DOHH2 (cell line): ENCODE measurements at regions not wholly inside any gene's neighbourhood (a gene's known extent, or its start where the extent isn't known, plus 50 kb on each side); places are given as distances from the start of the nearest gene placed in this dataset.

Experiments
- H3F3A ChIP-seq: fragments of 200-600 bp; sonication (generic), shearing (Covaris generic); 2 replicates; pipeline ENCODE4 v1.6.0; 2016; ENCODE audit warnings: antibody characterized with exemption, mild to moderate bottlenecking; ENCODE audit not compliant: control insufficient read depth, insufficient read depth
- H3K27ac ChIP-seq: fragments of 200-600 bp; sonication (generic); 2 replicates; pipeline ENCODE4 v1.5.1; 2014; ENCODE audit warnings: low read depth, mild to moderate bottlenecking, low read length, moderate library complexity
- H3K27me3 ChIP-seq: fragments of 200-600 bp; sonication (generic); 2 replicates; pipeline ENCODE4 v1.6.1; 2014; ENCODE audit warnings: mild to moderate bottlenecking, low read length, mixed read lengths; ENCODE audit not compliant: control insufficient read depth
- H3K36me3 ChIP-seq: fragments of 200-600 bp; sonication (generic); 2 replicates; pipeline ENCODE4 v1.6.1; 2014; ENCODE audit warnings: mild to moderate bottlenecking, low read length, moderate library complexity, mixed read lengths; ENCODE audit not compliant: control insufficient read depth
- H3K4me1 ChIP-seq: fragments of 200-600 bp; sonication (generic); 2 replicates; pipeline ENCODE4 v1.6.1; 2014; ENCODE audit warnings: mild to moderate bottlenecking, low read length, mixed read lengths; ENCODE audit not compliant: control insufficient read depth
- H3K4me2 ChIP-seq: fragments of 200-600 bp; sonication (generic); 2 replicates; pipeline ENCODE4 v1.6.0; 2014; ENCODE audit warnings: mild to moderate bottlenecking, low read length, moderate library complexity
- H3K4me3 ChIP-seq: fragments of 200-600 bp; sonication (generic); 2 replicates; pipeline ENCODE4 v1.5.1; 2014; ENCODE audit warnings: mild to moderate bottlenecking, low read length, mixed read lengths
- H3K79me2 ChIP-seq: fragments of 200-600 bp; sonication (generic); 2 replicates; pipeline ENCODE4 v1.6.1; 2014; ENCODE audit warnings: mild to moderate bottlenecking, low read length, mixed read lengths; ENCODE audit not compliant: control insufficient read depth
- H3K9me2 ChIP-seq: fragments of 200-600 bp; sonication (generic); replicated peaks from 2 replicates; pipeline ENCODE4 v1.6.1; 2014; ENCODE audit warnings: mild to moderate bottlenecking, low read length, mixed read lengths; ENCODE audit not compliant: control insufficient read depth
- H3K9me3 ChIP-seq: fragments of 200-600 bp; sonication (generic); 2 replicates; pipeline ENCODE4 v1.6.1; 2014; ENCODE audit warnings: antibody characterized with exemption, low read length, mixed read lengths; ENCODE audit not compliant: control insufficient read depth, insufficient read depth
- H4K20me1 ChIP-seq: fragments of 200-600 bp; sonication (generic); 2 replicates; pipeline ENCODE4 v1.6.0; 2014; ENCODE audit warnings: low read depth, mild to moderate bottlenecking, antibody characterized with exemption, low read length, moderate library complexity; ENCODE audit not compliant: control insufficient read depth, insufficient read depth
- EZH2phosphoT487 ChIP-seq: fragments of 200-600 bp; sonication (generic); IDR thresholded peaks from 2 replicates; pipeline ENCODE4 v1.6.1; 2017; ENCODE audit warnings: borderline replicate concordance, mild to moderate bottlenecking, antibody characterized with exemption, low read length, moderate library complexity, mixed read lengths
- TF ChIP-seq, protein P1 (sequence below): fragments of 200-600 bp; sonication (generic); IDR thresholded peaks from one replicate; pipeline ENCODE4 v1.5.1; 2014; ENCODE audit warnings: antibody characterized with exemption, mild to moderate bottlenecking, low read depth, low read length; ENCODE audit not compliant: poor library complexity, severe bottlenecking

DNA sequence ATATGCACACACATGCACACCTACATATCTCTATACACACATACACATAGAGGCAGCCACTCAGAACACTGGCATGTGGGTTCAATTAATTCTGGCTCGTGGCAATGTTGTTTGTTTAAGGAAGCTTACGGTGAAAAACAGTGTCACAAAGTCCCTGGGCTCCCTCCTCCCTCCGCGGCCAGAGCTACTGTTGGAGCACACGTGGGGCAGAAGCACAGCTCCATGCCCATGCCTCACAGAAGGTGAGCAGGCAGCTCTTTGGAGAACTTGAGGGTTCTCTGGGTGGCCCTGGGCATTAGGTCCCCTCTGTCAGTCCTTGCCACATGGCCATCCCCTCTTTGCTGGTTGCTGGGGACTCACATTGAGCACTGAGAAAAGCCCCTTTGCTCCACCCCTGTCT lies 107.5 kb downstream of the GADD45G start:
- Histone ChIP-seq H3K4me1 (no peaks in the 10 kb centered on the region), H3K79me2 (no peaks in the 10 kb centered on the region)
- TF ChIP-seq, protein P1, sequence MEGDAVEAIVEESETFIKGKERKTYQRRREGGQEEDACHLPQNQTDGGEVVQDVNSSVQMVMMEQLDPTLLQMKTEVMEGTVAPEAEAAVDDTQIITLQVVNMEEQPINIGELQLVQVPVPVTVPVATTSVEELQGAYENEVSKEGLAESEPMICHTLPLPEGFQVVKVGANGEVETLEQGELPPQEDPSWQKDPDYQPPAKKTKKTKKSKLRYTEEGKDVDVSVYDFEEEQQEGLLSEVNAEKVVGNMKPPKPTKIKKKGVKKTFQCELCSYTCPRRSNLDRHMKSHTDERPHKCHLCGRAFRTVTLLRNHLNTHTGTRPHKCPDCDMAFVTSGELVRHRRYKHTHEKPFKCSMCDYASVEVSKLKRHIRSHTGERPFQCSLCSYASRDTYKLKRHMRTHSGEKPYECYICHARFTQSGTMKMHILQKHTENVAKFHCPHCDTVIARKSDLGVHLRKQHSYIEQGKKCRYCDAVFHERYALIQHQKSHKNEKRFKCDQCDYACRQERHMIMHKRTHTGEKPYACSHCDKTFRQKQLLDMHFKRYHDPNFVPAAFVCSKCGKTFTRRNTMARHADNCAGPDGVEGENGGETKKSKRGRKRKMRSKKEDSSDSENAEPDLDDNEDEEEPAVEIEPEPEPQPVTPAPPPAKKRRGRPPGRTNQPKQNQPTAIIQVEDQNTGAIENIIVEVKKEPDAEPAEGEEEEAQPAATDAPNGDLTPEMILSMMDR = no peak
- TF ChIP-seq EZH2phosphoT487 = no peak

GRCh38 chr9:89714321-89714720 lies 109.5 kb downstream of the GADD45G start:
- TF ChIP-seq EZH2phosphoT487 = no peak
- TF ChIP-seq, protein P1 = no peak

More for the DNA sequence above, 107.5 kb downstream of the GADD45G start:
- Histone ChIP-seq H3F3A (no peaks in the 10 kb centered on the region), H3K27ac (no peak overlapping the region), H3K4me3 (no peak overlapping the region), H3K27me3 (no peaks in the 10 kb centered on the region), H3K4me2 (no peak overlapping the region), H3K36me3 (no peaks in the 10 kb centered on the region), H4K20me1 (no peaks in the 10 kb centered on the region), H3K9me3 (no peaks in the 10 kb centered on the region), H3K9me2 (no peaks in the 10 kb centered on the region)

GRCh38 chr9:89715318-89715858 lies 110.6 kb downstream of the GADD45G start:
- no peaks in the 10 kb centered on the region for H3K9me2 ChIP-seq
- no peak overlapping the region for H3K4me3 ChIP-seq
- no peak overlapping the region for H3K4me2 ChIP-seq
- H3K79me2 ChIP-seq = no peaks in the 10 kb centered on the region
- H3K36me3 ChIP-seq = no peaks in the 10 kb centered on the region
- no peak overlapping the region for H3K27ac ChIP-seq
- H3K9me3 ChIP-seq = no peaks in the 10 kb centered on the region
- H3F3A ChIP-seq = no peaks in the 10 kb centered on the region
- TF ChIP-seq, protein P1 = no peak
- no peaks in the 10 kb centered on the region for H3K4me1 ChIP-seq
- H3K27me3 ChIP-seq = no peaks in the 10 kb centered on the region
- H4K20me1 ChIP-seq = no peaks in the 10 kb centered on the region

More at GRCh38 chr9:89714321-89714720, 109.5 kb downstream of the GADD45G start:
- Histone ChIP-seq H3K4me2 (no peak overlapping the region), H3K36me3 (no peaks in the 10 kb centered on the region), H3K79me2 (no peaks in the 10 kb centered on the region), H3F3A (no peaks in the 10 kb centered on the region), H3K9me2 (no peaks in the 10 kb centered on the region), H3K4me3 (no peak overlapping the region), H3K27ac (no peak overlapping the region), H3K9me3 (no peaks in the 10 kb centered on the region), H3K27me3 (no peaks in the 10 kb centered on the region), H3K4me1 (no peaks in the 10 kb centered on the region), H4K20me1 (no peaks in the 10 kb centered on the region)
